Uterus (tissue), 2 donors: ENCODE measurements at regions not wholly inside any gene's neighbourhood (a gene's known extent, or its start where the extent isn't known, plus 50 kb on each side); places are given as distances from the start of the nearest gene placed in this dataset.

ENCODE experiments used
- CTCF ChIP-seq, 4 experiments: fragments of 200-600 bp in 2 of 4; fragments of 450-650 bp in 2 of 4; sonication (generic) in 2 of 4; IDR thresholded peaks; one replicate each; pipeline ENCODE4 v1.5.1; 2016 to 2019; ENCODE audit warnings: antibody characterized with exemption in 4 of 4, mild to moderate bottlenecking in 2 of 4, moderate library complexity in 1 of 4
- POLR2A ChIP-seq, 2 donors: fragments of 450-650 bp; IDR thresholded peaks; one replicate each; pipeline ENCODE4 v1.6.1; 2016; ENCODE audit warnings: antibody characterized with exemption in 2 of 2, mild to moderate bottlenecking in 1 of 2, moderate library complexity in 1 of 2

GRCh38 chr20:40582531-40582930, 106.5 kb downstream of the MAFB start:
- TF ChIP-seq CTCF (IDR thresholded peaks at IDR 0.05), result no peak
- TF ChIP-seq POLR2A (IDR thresholded peaks at IDR 0.05), result no peak
